ENCODE measurements at regions not wholly inside any gene's neighbourhood (a gene's known extent, or its start where the extent isn't known, plus 50 kb on each side); places are given as distances from the start of the nearest gene placed in this dataset.

DNA sequence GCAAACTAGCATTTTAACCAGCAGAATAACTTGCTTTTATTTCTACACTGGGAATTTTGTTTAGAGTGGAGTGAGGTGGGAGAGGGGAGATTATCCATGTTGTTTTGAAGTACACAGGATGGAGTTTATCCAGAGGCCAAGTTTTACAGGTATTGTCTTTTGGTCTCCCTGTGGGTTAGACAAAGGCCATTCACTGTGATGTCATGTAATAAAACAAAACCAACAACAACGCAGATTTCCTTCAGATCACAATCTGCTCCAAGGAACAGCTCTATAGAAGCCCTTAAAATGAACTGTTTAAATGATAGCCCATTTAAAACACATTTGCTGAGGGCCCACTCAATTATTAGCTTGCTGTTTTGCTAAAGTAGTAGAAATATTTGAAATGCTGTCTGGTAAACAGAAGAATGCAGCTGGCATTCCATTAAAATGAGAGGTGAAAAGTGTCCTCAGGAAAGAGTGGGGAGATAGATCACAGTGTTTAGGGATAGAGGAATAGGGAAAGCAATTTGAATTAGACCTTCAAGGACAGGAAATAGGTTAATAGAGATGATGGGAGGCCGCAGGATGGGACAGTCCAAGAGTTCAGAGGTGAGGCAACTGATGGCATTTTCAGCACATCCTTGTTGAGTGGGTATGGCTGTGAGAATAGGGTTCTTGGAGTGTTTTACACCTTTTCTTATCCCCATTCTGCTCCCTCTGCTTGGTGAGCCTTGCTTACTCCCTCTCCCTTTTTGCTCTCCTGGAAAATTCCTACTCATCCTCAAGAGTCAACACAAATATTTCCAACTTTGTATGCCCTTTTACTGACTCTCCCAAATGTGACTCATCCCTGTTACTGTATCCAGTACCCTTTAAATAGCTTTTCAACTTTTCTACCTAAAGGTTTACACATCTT lies 140.1 kb upstream of the NR3C1 start:
- peak; percentile 62 for DNase-seq
- no peak overlapping the region for H4K5ac ChIP-seq (ENCODE audit: low read length)
- H3K4me3 ChIP-seq (ENCODE audit: low read length): no peak overlapping the region
- no peaks in the 10 kb centered on the region for H3K79me1 ChIP-seq (ENCODE audit: low read length)
- H3K9ac ChIP-seq (ENCODE audit: low read length): no peak overlapping the region
- H3K4ac ChIP-seq (ENCODE audit: low read depth, low read length): no peak overlapping the region
- H2BK15ac ChIP-seq (replicated peaks; ENCODE audit: low read depth): no peak overlapping the region
- H2BK5ac ChIP-seq (ENCODE audit: low read length): no peak overlapping the region
- H2AK5ac ChIP-seq (ENCODE audit: low read length): no peak overlapping the region
- no peaks in the 10 kb centered on the region for H3K79me2 ChIP-seq (ENCODE audit: control insufficient read depth, insufficient read depth, low read length)
- no peak overlapping the region for H3K27ac ChIP-seq (ENCODE audit: low read depth, low read length)
- WGBS (ENCODE audit: extremely low coverage, insufficient coverage, low lambda C conversion rate): no CpG with 5 or more reads among the region's 2 CpGs
- no peaks in the 10 kb centered on the region for H3K36me3 ChIP-seq (ENCODE audit: control insufficient read depth, insufficient read depth, low read length)
- no peaks in the 10 kb centered on the region for H3K27me3 ChIP-seq (ENCODE audit: insufficient read depth, low read length, poor library complexity)
- H3K4me1 ChIP-seq (ENCODE audit: control insufficient read depth, low read depth, low read length): peaks cover 3% of the 10 kb centered on the region
- no peak overlapping the region for H3K23ac ChIP-seq (ENCODE audit: low read length)
- no peak overlapping the region for H2BK120ac ChIP-seq (ENCODE audit: low read depth, low read length)
- no peak overlapping the region for H3K56ac ChIP-seq (ENCODE audit: low read length)
- H3K4me2 ChIP-seq (ENCODE audit: low read length): no peak overlapping the region
- peak overlapping the region; percentile 60 for H3K18ac ChIP-seq (ENCODE audit: low read length)
- no peak overlapping the region for H4K8ac ChIP-seq (ENCODE audit: low read depth, low read length)

DNA sequence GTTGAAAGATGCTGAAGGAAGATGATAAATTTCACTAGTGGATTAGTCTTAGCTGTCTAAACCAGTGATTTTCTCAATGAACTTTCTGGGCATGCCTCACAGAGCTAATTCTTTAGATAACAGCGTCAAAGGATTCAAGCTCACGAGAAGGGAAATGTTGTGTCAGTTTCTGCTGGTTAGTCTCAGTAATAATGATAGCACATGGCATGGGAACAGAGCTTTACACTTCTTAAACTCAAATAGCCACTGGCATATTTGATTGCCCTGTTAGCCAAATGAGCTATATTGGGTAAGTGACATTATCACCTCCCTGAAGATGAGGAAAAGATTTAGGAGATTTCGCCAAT lies 139.3 kb upstream of the NR3C1 start:
- Histone ChIP-seq H3K56ac (ENCODE audit: low read length) (no peak overlapping the region), H4K5ac (ENCODE audit: low read length) (no peak overlapping the region), H3K27ac (ENCODE audit: low read depth, low read length) (no peak overlapping the region), H2BK120ac (ENCODE audit: low read depth, low read length) (no peak overlapping the region), H2BK15ac (replicated peaks; ENCODE audit: low read depth) (no peak overlapping the region), H2AK5ac (ENCODE audit: low read length) (no peak overlapping the region), H3K79me1 (ENCODE audit: low read length) (no peaks in the 10 kb centered on the region), H3K4me1 (ENCODE audit: control insufficient read depth, low read depth, low read length) (peaks cover 3% of the 10 kb centered on the region), H3K27me3 (ENCODE audit: insufficient read depth, low read length, poor library complexity) (no peaks in the 10 kb centered on the region), H3K4me3 (ENCODE audit: low read length) (no peak overlapping the region), H4K8ac (ENCODE audit: low read depth, low read length) (no peak overlapping the region), H3K9ac (ENCODE audit: low read length) (no peak overlapping the region), H3K23ac (ENCODE audit: low read length) (no peak overlapping the region), H3K4ac (ENCODE audit: low read depth, low read length) (no peak overlapping the region), H3K4me2 (ENCODE audit: low read length) (no peak overlapping the region), H2BK5ac (ENCODE audit: low read length) (no peak overlapping the region), H3K18ac (ENCODE audit: low read length) (no peak overlapping the region), H3K79me2 (ENCODE audit: control insufficient read depth, insufficient read depth, low read length) (no peaks in the 10 kb centered on the region), H3K36me3 (ENCODE audit: control insufficient read depth, insufficient read depth, low read length) (no peaks in the 10 kb centered on the region)
- WGBS (ENCODE audit: extremely low coverage, insufficient coverage, low lambda C conversion rate): no CpG with 5 or more reads among the region's 3 CpGs
- DNase-seq: peak; percentile 14

DNA sequence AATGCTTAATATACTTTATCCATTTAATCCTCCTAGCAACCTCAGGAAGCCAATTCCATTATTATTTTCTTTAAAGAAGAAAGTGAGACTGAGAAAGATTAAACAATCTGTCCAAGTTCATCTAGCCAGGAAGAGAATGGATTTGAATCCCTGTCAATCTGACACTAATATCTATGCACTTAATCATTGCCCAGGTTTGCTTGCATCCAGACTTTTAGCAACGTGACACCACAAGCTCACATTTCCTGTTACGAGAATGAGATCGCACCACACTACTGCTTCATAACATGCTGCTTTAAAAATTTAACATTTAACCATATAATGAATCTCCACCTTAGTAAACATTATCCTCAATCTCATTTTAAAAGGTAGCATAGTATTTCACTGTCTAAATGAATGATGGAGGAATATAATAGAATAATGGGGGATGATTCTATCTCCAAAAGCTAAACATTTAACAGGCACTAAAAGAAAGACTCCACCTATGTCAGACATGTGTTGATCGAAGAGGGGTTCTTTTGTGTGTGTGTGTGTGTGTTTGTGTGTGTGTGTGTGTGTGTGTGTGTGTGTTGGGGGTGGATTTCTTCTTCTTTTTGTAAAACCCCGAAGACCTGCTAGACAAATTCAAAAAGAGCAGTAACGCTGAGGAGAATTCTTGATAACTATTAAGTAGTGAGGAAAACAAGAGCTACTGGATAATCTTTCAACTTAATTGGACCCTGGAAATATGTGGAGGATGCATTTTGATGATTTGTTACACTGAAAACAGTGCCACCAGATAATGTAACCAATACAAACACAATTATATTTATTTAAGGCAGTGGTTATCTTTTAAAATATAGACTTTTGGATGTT lies 138.7 kb upstream of the NR3C1 start:
- Histone ChIP-seq H3K79me2 (ENCODE audit: control insufficient read depth, insufficient read depth, low read length) (no peaks in the 10 kb centered on the region), H2BK120ac (ENCODE audit: low read depth, low read length) (no peak overlapping the region), H2BK15ac (replicated peaks; ENCODE audit: low read depth) (no peak overlapping the region), H2BK5ac (ENCODE audit: low read length) (no peak overlapping the region), H3K27me3 (ENCODE audit: insufficient read depth, low read length, poor library complexity) (no peaks in the 10 kb centered on the region), H3K27ac (ENCODE audit: low read depth, low read length) (no peak overlapping the region), H3K4me1 (ENCODE audit: control insufficient read depth, low read depth, low read length) (peaks cover 3% of the 10 kb centered on the region), H3K4me3 (ENCODE audit: low read length) (no peak overlapping the region), H3K4me2 (ENCODE audit: low read length) (no peak overlapping the region), H3K23ac (ENCODE audit: low read length) (no peak overlapping the region), H4K5ac (ENCODE audit: low read length) (no peak overlapping the region), H3K36me3 (ENCODE audit: control insufficient read depth, insufficient read depth, low read length) (no peaks in the 10 kb centered on the region), H4K8ac (ENCODE audit: low read depth, low read length) (no peak overlapping the region), H3K18ac (ENCODE audit: low read length) (no peak overlapping the region), H3K9ac (ENCODE audit: low read length) (no peak overlapping the region), H3K4ac (ENCODE audit: low read depth, low read length) (no peak overlapping the region), H3K56ac (ENCODE audit: low read length) (no peak overlapping the region), H2AK5ac (ENCODE audit: low read length) (no peak overlapping the region), H3K79me1 (ENCODE audit: low read length) (no peaks in the 10 kb centered on the region)
- WGBS (ENCODE audit: extremely low coverage, insufficient coverage, low lambda C conversion rate): no CpG with 5 or more reads among the region's 6 CpGs
- DNase-seq: peak; percentile 19

DNA sequence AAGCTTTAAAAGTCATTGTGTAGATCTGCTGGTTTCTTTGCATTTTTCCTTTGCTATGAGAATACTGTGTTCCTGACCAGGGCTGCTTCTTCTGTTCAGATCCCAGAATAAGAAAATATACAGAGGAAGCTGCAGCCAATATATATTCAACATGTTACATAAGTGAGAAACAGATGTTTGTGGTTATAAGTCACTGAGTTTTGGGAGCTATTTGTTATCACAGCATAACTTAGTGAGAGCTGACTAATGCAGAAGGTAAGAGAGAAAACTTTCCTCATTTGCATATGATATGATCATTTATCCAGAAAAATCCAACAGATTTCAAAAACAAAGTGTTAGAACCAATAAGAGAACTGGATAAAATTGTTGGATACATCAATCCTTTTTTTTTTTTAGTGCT lies 136.3 kb upstream of the NR3C1 start:
- Histone ChIP-seq H3K36me3 (ENCODE audit: control insufficient read depth, insufficient read depth, low read length) (no peaks in the 10 kb centered on the region), H3K79me1 (ENCODE audit: low read length) (no peaks in the 10 kb centered on the region), H3K79me2 (ENCODE audit: control insufficient read depth, insufficient read depth, low read length) (no peaks in the 10 kb centered on the region), H3K27me3 (ENCODE audit: insufficient read depth, low read length, poor library complexity) (no peaks in the 10 kb centered on the region), H2AK5ac (ENCODE audit: low read length) (no peak overlapping the region), H2BK5ac (ENCODE audit: low read length) (no peak overlapping the region), H3K23ac (ENCODE audit: low read length) (no peak overlapping the region), H4K5ac (ENCODE audit: low read length) (no peak overlapping the region), H2BK15ac (replicated peaks; ENCODE audit: low read depth) (no peak overlapping the region), H3K27ac (ENCODE audit: low read depth, low read length) (no peak overlapping the region), H4K8ac (ENCODE audit: low read depth, low read length) (no peak overlapping the region), H3K4me1 (ENCODE audit: control insufficient read depth, low read depth, low read length) (peaks cover 3% of the 10 kb centered on the region), H3K4ac (ENCODE audit: low read depth, low read length) (no peak overlapping the region), H3K56ac (ENCODE audit: low read length) (no peak overlapping the region), H3K18ac (ENCODE audit: low read length) (no peak overlapping the region), H3K4me3 (ENCODE audit: low read length) (no peak overlapping the region), H3K4me2 (ENCODE audit: low read length) (no peak overlapping the region), H2BK120ac (ENCODE audit: low read depth, low read length) (no peak overlapping the region), H3K9ac (ENCODE audit: low read length) (no peak overlapping the region)
- no peak for DNase-seq

DNA sequence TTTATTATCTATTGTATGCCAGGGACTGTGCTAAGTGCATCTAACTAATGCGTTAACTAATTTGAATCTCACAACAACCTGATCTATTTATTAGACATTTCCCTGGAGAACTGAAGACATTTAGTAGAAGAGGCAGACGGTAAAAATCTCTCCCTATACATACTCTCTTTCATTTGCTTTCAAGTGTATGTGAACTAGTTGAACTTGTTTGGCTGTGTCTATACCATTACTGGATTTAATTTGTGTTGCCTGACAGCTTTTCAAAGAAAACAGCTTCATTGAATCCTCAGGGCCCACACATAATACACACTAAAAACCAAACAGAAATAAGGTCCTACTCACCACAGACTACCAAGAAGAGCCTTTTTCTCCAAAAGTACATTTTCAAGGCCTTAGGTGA lies 133.6 kb upstream of the NR3C1 start:
- Histone ChIP-seq H3K4ac (ENCODE audit: low read depth, low read length) (no peak overlapping the region), H3K27me3 (ENCODE audit: insufficient read depth, low read length, poor library complexity) (no peaks in the 10 kb centered on the region), H3K23ac (ENCODE audit: low read length) (no peak overlapping the region), H2BK120ac (ENCODE audit: low read depth, low read length) (no peak overlapping the region), H3K27ac (ENCODE audit: low read depth, low read length) (no peak overlapping the region), H3K79me1 (ENCODE audit: low read length) (no peaks in the 10 kb centered on the region), H2BK15ac (replicated peaks; ENCODE audit: low read depth) (no peak overlapping the region), H4K5ac (ENCODE audit: low read length) (no peak overlapping the region), H2AK5ac (ENCODE audit: low read length) (no peak overlapping the region), H3K79me2 (ENCODE audit: control insufficient read depth, insufficient read depth, low read length) (no peaks in the 10 kb centered on the region), H3K4me1 (ENCODE audit: control insufficient read depth, low read depth, low read length) (no peaks in the 10 kb centered on the region), H3K4me2 (ENCODE audit: low read length) (no peak overlapping the region), H3K18ac (ENCODE audit: low read length) (no peak overlapping the region), H3K36me3 (ENCODE audit: control insufficient read depth, insufficient read depth, low read length) (no peaks in the 10 kb centered on the region), H3K4me3 (ENCODE audit: low read length) (no peak overlapping the region), H2BK5ac (ENCODE audit: low read length) (no peak overlapping the region), H4K8ac (ENCODE audit: low read depth, low read length) (no peak overlapping the region), H3K56ac (ENCODE audit: low read length) (no peak overlapping the region), H3K9ac (ENCODE audit: low read length) (no peak overlapping the region)
- DNase-seq: no peak
- WGBS (ENCODE audit: extremely low coverage, insufficient coverage, low lambda C conversion rate): no CpG with 5 or more reads among the region's 2 CpGs

Measured in mesendoderm (in vitro differentiated cells).